ENCODE measurements at regions not wholly inside any gene's neighbourhood (a gene's known extent, or its start where the extent isn't known, plus 50 kb on each side); places are given as distances from the start of the nearest gene placed in this dataset.

- no peak for DNase-seq
These were observed 579.2 kb upstream of the COX7C start for GRCh38 chr5:86038566-86038965.

GRCh38 chr5:86039351-86039750 is 578.4 kb upstream of the COX7C start:
- DNase-seq: no peak

DNA sequence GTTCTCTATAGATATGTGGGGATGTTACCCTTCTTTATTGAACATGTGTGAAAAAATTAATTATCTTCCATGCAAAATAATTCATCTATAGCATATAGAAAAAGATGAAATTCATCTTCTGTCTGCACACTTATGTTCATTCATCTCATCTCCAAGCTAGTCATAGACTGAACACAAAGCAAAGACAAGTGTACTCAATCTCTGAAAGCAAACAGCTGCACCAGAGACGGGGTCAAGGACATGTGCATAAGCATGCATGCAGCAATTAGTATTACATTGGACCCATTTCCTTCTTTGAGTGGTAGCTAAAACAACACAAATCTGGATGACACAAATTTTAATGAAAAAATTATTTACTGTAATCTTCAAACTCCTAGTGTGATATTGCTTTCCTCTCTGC is 547.0 kb upstream of the COX7C start:
- no peak for DNase-seq

GRCh38 chr5:86074297-86074696 is 543.4 kb upstream of the COX7C start:
- no peak for DNase-seq

DNA sequence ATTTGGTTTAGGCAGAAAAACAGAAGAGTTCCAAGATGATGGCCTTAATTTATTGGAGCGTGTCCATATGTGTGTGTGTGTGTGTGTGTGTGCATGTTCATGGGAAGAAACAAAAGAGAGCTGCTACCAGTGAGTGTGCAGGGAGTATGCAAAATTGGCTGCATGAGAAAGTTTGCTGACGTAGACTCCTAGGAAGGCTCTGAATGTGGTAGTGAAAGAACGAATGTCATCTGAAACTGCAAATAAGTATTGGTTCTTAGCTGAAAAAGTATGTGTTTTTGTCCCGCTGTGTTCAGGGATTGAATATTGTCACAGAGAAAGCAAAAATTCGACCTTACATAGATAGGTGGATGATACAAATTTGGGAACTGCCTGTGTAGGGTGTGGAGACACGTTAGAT is 542.6 kb upstream of the COX7C start:
- no peak for DNase-seq

GRCh38 chr5:86095092-86095491 is 522.6 kb upstream of the COX7C start:
- no peak for DNase-seq

DNA sequence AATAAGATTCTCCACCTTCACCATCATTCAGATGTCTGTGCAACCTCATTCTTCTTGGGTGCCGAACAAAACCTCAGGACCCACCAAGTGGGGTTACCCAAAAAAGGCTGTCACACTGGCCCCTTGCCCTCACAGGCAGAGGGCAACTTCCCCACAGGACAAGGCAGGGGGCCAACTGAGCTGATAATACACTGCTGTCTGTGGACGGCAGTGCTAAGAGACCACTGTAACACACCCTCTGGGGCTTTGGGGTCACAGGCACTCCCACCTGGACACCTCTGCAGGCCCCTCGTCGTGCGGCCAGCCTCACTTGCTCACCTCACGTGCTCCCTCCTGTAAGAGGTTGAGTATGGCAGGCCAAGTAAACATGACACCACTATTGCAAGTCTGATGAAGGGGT is 515.8 kb upstream of the COX7C start:
- DNase-seq: no peak

DNA sequence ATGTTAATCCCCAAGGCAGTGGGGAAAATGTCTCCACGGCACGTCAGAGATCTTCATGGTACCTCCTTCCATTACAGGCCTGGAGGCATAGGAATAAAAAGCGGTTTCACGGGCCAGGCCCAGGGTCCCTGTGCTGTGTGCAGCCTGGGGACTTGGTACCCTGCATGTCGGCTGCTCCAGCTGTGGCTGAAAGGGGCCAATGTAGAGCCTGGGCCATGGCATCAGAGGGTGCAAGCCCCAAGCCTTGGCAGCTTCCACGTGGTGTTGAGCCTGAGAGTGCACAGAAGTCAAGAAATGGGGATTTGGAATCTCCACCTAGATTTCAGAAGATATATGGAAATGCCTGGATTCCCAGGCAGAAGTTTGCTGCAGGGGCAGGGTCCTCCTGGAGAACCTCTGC is 508.9 kb upstream of the COX7C start:
- DNase-seq: no peak

DNA sequence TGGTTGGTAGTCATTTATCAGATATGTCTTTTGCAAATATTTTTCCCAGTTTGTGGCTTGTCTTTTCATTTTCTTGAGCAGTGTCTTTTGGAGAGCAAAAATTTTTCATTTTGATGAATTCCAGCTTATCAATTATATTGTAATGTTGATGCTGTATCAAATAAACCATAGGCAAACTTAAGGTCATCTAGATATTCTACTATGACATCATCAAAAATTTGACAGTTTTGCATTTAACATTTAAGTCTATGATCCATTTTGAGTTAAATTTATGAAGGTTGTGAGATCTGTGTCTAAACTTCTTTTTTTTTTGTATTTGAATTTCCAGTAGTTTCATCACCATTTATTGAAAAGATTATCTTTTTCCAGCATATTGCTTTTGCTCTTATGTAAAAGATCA is 505.5 kb upstream of the COX7C start:
- no peak for DNase-seq

DNA sequence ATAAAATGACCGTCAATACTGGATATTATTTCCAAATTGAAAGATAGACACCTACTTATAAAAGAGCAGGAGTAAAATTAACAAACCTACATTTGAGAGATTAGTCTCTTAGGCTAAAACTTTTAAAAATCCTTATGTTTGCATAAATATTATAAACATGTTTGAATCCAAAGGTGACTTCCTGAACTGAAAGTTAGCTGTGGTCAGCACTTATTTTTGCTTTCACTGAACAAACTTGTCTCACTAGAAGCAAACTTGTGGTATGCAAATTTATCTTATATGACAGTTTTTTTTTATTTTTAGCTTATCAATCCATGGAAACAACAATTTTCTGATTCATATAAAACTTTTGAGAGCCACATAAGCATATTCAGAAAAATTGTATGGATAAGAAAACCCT is 502.6 kb upstream of the COX7C start:
- DNase-seq: no peak

DNA sequence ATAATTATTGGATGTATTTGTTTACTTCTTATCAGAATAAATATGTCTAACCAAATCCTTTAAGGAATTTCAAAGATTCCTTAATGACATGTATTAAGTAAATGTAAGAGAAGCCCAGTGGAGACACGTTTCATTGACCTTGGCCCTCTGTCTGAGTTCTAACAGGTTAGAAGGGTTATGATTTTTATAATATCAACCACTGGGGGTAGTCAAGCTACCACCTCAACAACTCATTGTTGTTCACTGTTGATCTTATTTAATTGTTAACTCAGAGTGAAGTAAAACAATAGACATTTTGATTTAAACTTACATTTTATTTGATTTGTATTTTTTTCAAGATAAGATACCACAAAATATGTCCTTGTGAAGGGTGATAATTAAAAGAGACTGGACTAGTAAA is 499.2 kb upstream of the COX7C start:
- no peak for DNase-seq

GRCh38 chr5:86124333-86124732 is 493.4 kb upstream of the COX7C start:
- no peak for DNase-seq

DNA sequence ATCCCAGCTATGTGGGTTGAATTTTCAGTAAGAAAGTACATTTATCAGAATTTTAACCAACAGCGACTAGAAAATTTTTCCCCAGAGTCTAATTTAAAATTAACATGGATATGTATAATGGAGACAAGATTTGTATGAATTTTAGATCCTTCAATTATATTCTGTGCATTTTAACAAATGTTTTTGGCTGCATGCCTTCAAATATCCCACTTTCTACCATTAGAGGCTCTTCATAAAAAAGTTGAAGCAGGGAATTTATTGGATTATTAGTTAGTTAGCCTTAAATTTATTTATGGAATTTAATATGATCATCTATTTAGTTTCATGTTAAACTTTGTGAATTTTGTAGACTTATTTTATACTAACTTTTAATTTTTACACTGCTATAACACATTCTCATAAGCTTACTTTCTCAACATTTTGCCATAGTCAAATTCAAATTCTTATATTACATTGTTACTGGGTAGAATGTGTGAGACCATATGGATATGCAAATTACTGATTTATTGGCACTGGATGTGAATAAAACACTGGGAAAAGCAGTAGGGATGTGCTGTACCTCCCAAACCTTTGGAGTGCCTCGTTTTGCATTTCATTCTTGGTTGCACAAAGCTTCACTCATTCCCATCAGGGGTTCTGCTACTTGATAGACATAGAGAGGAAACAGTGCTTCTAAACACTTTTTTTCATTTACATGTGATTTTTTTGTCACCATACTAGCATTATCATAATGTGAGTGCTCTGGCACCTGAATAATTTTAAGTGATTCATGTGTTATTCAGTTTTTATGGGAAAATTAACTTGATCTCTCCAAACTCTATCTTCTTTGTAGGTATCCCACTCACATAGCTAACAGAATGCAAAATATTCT is 491.8 kb upstream of the COX7C start:
- no peak for DNase-seq

GRCh38 chr5:86127696-86128095 is 490.0 kb upstream of the COX7C start:
- DNase-seq: no peak

DNA sequence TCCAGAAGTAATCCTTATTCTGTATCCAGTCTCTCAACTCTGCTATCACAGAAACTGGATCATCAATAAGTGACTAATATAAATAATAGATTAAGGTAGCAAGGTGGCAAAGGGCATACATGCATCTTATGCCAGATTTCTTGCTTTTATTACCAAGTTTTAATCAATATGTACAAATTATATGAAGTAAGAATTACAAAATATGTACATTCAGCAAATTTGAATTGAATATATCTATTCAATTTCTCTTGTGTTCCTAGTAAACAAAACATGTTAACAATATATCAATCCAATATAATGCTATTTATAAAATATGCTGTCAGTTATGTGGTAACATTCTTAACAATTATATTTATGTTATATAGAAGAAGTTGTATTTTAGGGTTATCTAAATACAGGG is 488.7 kb upstream of the COX7C start:
- DNase-seq: no peak

GRCh38 chr5:86137297-86137696 is 480.4 kb upstream of the COX7C start:
- no peak for DNase-seq

- DNase-seq: no peak
These were observed 473.9 kb upstream of the COX7C start for GRCh38 chr5:86143837-86144236.

- no peak for DNase-seq
These were observed 464.7 kb upstream of the COX7C start for GRCh38 chr5:86152988-86153560.

- no peak for DNase-seq
These were observed 461.9 kb upstream of the COX7C start for GRCh38 chr5:86155796-86156195.

DNA sequence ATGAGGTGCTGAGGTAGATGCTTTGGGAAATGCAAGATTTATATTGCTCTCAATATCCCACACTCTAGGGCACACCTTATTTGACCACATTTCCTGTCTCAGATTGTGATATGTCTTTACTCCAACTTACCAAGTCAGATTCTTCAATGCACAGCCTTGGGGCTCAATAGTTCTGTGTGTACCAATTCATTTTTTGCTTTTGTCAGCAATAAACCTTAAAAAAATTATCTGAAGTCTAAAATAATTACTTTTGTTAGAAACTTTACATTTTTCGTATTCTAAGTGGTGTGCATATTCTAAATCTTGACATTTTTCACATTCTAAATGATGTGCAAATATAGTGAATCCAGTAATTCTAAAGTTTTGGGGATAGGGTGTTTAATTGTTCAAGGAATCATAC is 447.5 kb upstream of the COX7C start:
- no peak for DNase-seq

GRCh38 chr5:86175224-86175623 is 442.5 kb upstream of the COX7C start:
- no peak for DNase-seq

- no peak for DNase-seq
These were observed 418.5 kb upstream of the COX7C start for GRCh38 chr5:86199287-86199686.

DNA sequence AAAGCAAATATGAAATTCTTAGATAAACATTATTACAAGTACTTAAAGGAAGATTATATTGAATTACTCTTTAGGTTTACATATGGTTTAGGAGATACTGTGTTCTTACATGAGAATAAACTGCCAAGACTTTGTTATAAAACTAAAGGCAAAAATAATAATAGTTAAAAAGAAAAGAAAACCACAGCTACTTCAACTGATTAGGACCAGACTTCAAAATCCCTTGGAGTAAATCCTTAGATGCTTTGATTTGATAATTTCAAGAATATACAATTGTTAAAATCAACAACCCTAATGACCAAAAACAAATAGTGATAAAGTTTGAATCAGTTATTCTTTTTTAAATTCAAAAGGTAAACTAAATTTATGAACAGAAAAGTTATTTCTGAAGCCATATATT is 389.6 kb upstream of the COX7C start:
- no peak for DNase-seq

DNA sequence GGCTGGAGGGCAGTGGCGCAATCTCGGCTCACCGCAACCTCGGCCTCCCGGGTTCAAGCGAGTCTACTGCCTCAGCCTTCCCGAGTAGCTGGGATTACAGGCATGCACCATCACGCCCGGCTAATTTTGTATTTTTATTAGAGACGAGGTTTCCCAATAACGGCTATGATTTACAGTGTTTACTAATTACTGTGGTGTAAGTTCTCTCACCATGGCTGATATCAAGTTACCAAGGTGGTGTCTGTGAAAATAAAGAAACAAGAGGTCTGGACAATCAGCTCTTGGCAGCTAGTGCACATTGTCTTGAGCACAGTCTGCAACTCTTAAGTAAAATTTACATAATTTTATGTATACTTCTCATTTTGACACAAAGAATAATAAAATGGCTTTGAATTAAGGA is 385.5 kb upstream of the COX7C start:
- no peak for DNase-seq

Data from occipital lobe (tissue), 1 donor.